B cell (primary cell): ENCODE measurements at regions not wholly inside any gene's neighbourhood (a gene's known extent, or its start where the extent isn't known, plus 50 kb on each side); places are given as distances from the start of the nearest gene placed in this dataset.
"Not testable (repeated sequence)": the region's sequence is repeated elsewhere in the genome, so short reads cannot be mapped to it uniquely, and the experiment has no call there.

Experiments used
- ATAC-seq: fragments of 200-7000 bp; cut with Tn5 transposase; one replicate; pipeline ENCODE4 v1.10.0; 2021; ENCODE audit warnings: low read depth, mild to moderate bottlenecking, moderate number of reproducible peaks, moderate library complexity
- CTCF ChIA-PET: fragments of 350-600 bp; sonication (Branson Sonifier 250); formaldehyde crosslinking; loops from one replicate; lab custom pipeline; 2021; ENCODE audit warnings: antibody characterized with exemption, inconsistent platforms; lab: Charles Lee
- POLR2A ChIA-PET: fragments of 350-600 bp; sonication (Branson Sonifier 250); formaldehyde crosslinking; loops from one replicate; lab custom pipeline; 2021; ENCODE audit warnings: antibody characterized with exemption; lab: Charles Lee
- DNase-seq: peaks from one replicate; pipeline ENCODE4 v3.0.0; 2013
- H2AFZ ChIP-seq: 2 replicates; pipeline ENCODE4 v1.6.1; 2012; ENCODE audit warnings: mild to moderate bottlenecking, low read depth, low read length; ENCODE audit not compliant: insufficient read depth, poor library complexity, severe bottlenecking
- H3K27ac ChIP-seq, 2 donors: 1 replicate in 1 of 2; 2 replicates in 1 of 2; pipeline ENCODE4 v1.5.1; 2012 to 2013; ENCODE audit warnings: low read length in 2 of 2, mild to moderate bottlenecking in 2 of 2, moderate library complexity in 1 of 2
- H3K27me3 ChIP-seq, 4 experiments: fragments of 200-600 bp in 1 of 4; sonication (generic) in 1 of 4; replicated peaks in 1 of 4; 1 replicate in 2 of 4; 2 replicates in 2 of 4; pipeline versions ENCODE4 v1.6.1 to v1.7.0; 2013 to 2016; ENCODE audit warnings: low read length in 3 of 4, mild to moderate bottlenecking in 2 of 4, mixed read lengths in 1 of 4, moderate library complexity in 1 of 4; ENCODE audit not compliant: insufficient read depth in 4 of 4, control insufficient read depth in 3 of 4; ENCODE audit errors: control extremely low read depth in 1 of 4
- H3K36me3 ChIP-seq, 2 experiments: replicated peaks in 1 of 2; 1 replicate in 1 of 2; 2 replicates in 1 of 2; pipeline versions ENCODE4 v1.6.1 to v1.7.1; 2013; ENCODE audit warnings: low read length in 1 of 2; ENCODE audit not compliant: insufficient read depth in 2 of 2, control insufficient read depth in 1 of 2; ENCODE audit errors: control extremely low read depth in 1 of 2, extremely low read depth in 1 of 2
- H3K4me1 ChIP-seq, 2 donors: fragments of 200-600 bp in 1 of 2; sonication (generic) in 1 of 2; 1 replicate in 1 of 2; 2 replicates in 1 of 2; pipeline versions ENCODE4 v1.5.1 to v1.6.1; 2013 to 2017; ENCODE audit warnings: low read length in 2 of 2; ENCODE audit not compliant: control insufficient read depth in 2 of 2, insufficient read depth in 2 of 2
- H3K4me2 ChIP-seq: replicated peaks from 2 replicates; pipeline ENCODE3; 2012; ENCODE audit warnings: mild to moderate bottlenecking, low read depth, low read length; ENCODE audit not compliant: poor library complexity, severe bottlenecking
- H3K4me3 ChIP-seq, 5 experiments: fragments of 200-600 bp in 1 of 5; sonication (generic) in 1 of 5; 1 replicate in 3 of 5; 2 replicates in 2 of 5; pipeline versions ENCODE4 v1.5.1 to v1.7.0; 2011 to 2016; ENCODE audit warnings: low read length in 4 of 5, mild to moderate bottlenecking in 4 of 5, low read depth in 2 of 5, control low read depth in 1 of 5, moderate library complexity in 1 of 5; ENCODE audit not compliant: insufficient read depth in 1 of 5; ENCODE audit errors: control extremely low read depth in 1 of 5, extremely low read depth in 1 of 5
- H3K79me2 ChIP-seq: fragments of 200-600 bp; sonication (generic); one replicate; pipeline ENCODE4 v1.6.0; 2016; ENCODE audit warnings: low read length; ENCODE audit not compliant: control insufficient read depth, insufficient read depth
- H3K9ac ChIP-seq: fragments of 200-600 bp; sonication (generic); 2 replicates; pipeline ENCODE4 v1.6.1; 2017; ENCODE audit warnings: mild to moderate bottlenecking, low read length, moderate library complexity
- H3K9me3 ChIP-seq, 3 donors: one replicate each; pipeline versions ENCODE4 v1.6.1 to v1.7.1; 2013; ENCODE audit warnings: low read length in 2 of 3; ENCODE audit not compliant: control insufficient read depth in 2 of 3, insufficient read depth in 1 of 3; ENCODE audit errors: control extremely low read depth in 1 of 3
- H4K20me1 ChIP-seq: 2 replicates; pipeline ENCODE4 v1.6.0; 2012; ENCODE audit warnings: mild to moderate bottlenecking, low read length; ENCODE audit not compliant: insufficient read depth, control insufficient read depth, poor library complexity, severe bottlenecking
- H3K27ac Mint-ChIP-seq: one replicate; pipeline ENCODE4 v1.8.0; 2021; ENCODE audit warnings: mixed read lengths
- H3K27me3 Mint-ChIP-seq: one replicate; pipeline ENCODE4 v1.8.0; 2021; ENCODE audit warnings: mixed read lengths
- H3K4me1 Mint-ChIP-seq: one replicate; pipeline ENCODE4 v1.8.0; 2021; ENCODE audit warnings: mixed read lengths
- H3K4me3 Mint-ChIP-seq: one replicate; pipeline ENCODE4 v1.8.0; 2021; ENCODE audit warnings: mixed read lengths
- H3K9me3 Mint-ChIP-seq: one replicate; pipeline ENCODE4 v1.8.0; 2022; ENCODE audit warnings: mixed read lengths; ENCODE audit not compliant: insufficient read depth
- EZH2 ChIP-seq: IDR thresholded peaks from 2 replicates; pipeline ENCODE4 v1.6.1; 2012; ENCODE audit warnings: borderline replicate concordance, low read depth, mild to moderate bottlenecking, moderate library complexity, low read length; ENCODE audit not compliant: insufficient read depth, poor library complexity, severe bottlenecking
- WGBS: methylation state at CpG from one replicate; pipeline ENCODE4 v1.1.5; 2013; ENCODE audit warnings: missing lambda C conversion rate; ENCODE audit not compliant: insufficient coverage; 5-methylcytosine and 5-hydroxymethylcytosine counted together
- intact Hi-C: fragments of 100-400 bp; cut with micrococcal nuclease; formaldehyde crosslinking; loops from one replicate; pipeline ENCODE4 v1.10.0; 2022
- TF ChIP-seq, protein P1 (sequence below): fragments of 200-600 bp; IDR thresholded peaks from one replicate; pipeline ENCODE4 v1.8.0; 2022; ENCODE audit warnings: antibody characterized with exemption, mild to moderate bottlenecking

DNA sequence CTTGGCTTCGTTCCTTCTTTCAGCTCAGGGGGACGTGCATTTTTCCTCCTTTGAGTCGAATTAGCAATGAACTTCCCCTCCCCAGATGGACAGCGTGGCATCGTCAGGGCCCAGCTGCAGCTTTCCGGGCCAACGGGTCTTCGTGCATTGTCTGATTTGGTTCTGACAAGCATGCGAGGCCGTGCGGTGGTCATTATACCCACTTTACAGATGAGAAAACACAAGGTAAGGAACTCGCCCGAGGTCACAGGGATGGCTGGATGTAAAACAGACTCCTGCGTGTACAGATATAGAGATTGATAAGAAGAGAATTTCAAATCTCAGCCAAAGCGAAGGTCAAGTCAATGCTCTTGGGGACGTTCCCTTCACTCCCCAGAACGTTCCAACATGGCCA, 187.6 kb upstream of the SULF2 start:
- POLR2A ChIA-PET, result no interaction called here
- H4K20me1 ChIP-seq, result no peaks in the 10 kb centered on the region
- no peak overlapping the region for H3K27ac Mint-ChIP-seq
- no peak for DNase-seq
- no peaks in the 10 kb centered on the region for H3K9me3 Mint-ChIP-seq
- no peaks in the 10 kb centered on the region for H3K27me3 ChIP-seq
- no peak overlapping the region for H3K27ac ChIP-seq
- H3K9ac ChIP-seq, result no peak overlapping the region
- H3K4me1 Mint-ChIP-seq, result peaks cover 44% of the 10 kb centered on the region
- intact Hi-C loops, result no loop called here
- no peak for TF ChIP-seq EZH2
- TF ChIP-seq, protein P1, sequence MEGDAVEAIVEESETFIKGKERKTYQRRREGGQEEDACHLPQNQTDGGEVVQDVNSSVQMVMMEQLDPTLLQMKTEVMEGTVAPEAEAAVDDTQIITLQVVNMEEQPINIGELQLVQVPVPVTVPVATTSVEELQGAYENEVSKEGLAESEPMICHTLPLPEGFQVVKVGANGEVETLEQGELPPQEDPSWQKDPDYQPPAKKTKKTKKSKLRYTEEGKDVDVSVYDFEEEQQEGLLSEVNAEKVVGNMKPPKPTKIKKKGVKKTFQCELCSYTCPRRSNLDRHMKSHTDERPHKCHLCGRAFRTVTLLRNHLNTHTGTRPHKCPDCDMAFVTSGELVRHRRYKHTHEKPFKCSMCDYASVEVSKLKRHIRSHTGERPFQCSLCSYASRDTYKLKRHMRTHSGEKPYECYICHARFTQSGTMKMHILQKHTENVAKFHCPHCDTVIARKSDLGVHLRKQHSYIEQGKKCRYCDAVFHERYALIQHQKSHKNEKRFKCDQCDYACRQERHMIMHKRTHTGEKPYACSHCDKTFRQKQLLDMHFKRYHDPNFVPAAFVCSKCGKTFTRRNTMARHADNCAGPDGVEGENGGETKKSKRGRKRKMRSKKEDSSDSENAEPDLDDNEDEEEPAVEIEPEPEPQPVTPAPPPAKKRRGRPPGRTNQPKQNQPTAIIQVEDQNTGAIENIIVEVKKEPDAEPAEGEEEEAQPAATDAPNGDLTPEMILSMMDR, result no peak
- H3K4me3 ChIP-seq, result no peak overlapping the region
- no peaks in the 10 kb centered on the region for H3K36me3 ChIP-seq
- H2AFZ ChIP-seq, result no peak overlapping the region
- CTCF ChIA-PET, result no interaction called here
- no peaks in the 10 kb centered on the region for H3K79me2 ChIP-seq
- H3K9me3 ChIP-seq, result peaks cover 0 to 14% (median 2%) of the 10 kb centered on the region in 3 donors
- WGBS, result 84% methylated on average over 3 of the region's 17 CpGs
- H3K27me3 Mint-ChIP-seq, result no peaks in the 10 kb centered on the region
- peaks cover 17 to 32% of the 10 kb centered on the region in 2 donors for H3K4me1 ChIP-seq
- no peak for ATAC-seq
- H3K4me2 ChIP-seq, result no peak overlapping the region
- no peak overlapping the region for H3K4me3 Mint-ChIP-seq

DNA sequence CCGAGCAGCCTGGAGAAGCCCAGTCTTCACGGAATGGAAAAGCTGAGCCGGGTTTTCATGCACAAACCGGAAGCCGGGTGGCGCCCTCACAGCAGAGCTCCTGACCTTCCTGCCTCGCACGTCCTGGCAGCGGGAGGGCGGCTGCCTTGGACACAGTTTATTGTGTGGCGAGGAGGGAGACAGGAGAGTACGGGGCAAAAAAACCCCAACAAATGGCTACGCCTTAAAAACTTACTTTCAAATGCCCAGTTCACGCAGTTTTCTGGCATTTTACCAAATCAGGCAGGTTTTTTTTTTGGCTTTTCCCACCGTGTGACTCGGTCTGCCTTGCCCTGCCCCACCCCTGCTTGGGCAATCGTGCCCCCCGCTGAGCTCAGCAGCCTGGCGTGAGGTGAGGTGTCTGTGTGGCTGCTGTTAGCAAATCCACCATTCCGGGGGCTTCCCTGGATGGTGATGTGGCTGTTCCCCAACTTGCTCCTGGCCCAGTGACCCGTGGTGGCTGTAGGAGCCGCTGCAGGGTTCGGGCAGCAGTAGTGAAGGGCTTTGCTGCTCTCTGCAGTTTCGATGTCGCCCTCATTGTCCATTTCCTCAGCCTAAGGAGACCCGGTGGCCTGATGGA, 187.1 kb upstream of the SULF2 start:
- peaks cover 0 to 14% (median 2%) of the 10 kb centered on the region in 3 donors for H3K9me3 ChIP-seq
- intact Hi-C loops, H3K9ac ChIP-seq, H3K27ac ChIP-seq, H3K4me3 ChIP-seq, H3K27me3 ChIP-seq, DNase-seq, ATAC-seq, H3K9me3 Mint-ChIP-seq, H3K4me2 ChIP-seq, H3K27ac Mint-ChIP-seq, H3K4me3 Mint-ChIP-seq, H3K36me3 ChIP-seq, H3K79me2 ChIP-seq, POLR2A ChIA-PET, H3K27me3 Mint-ChIP-seq, CTCF ChIA-PET, H4K20me1 ChIP-seq: not testable (repeated sequence)
- peak overlapping the region; percentile 13 for H2AFZ ChIP-seq
- 44% methylated on average over 23 of the region's 26 CpGs for WGBS
- peaks cover 17 to 32% of the 10 kb centered on the region in 2 donors for H3K4me1 ChIP-seq
- peaks cover 39% of the 10 kb centered on the region for H3K4me1 Mint-ChIP-seq
